ENCODE measurements at regions not wholly inside any gene's neighbourhood (a gene's known extent, or its start where the extent isn't known, plus 50 kb on each side); places are given as distances from the start of the nearest gene placed in this dataset.

- no peak for DNase-seq (ENCODE audit: low read depth)
Measured at GRCh38 chr6:4192627-4193026, 57.3 kb upstream of the ECI2 start.

- DNase-seq (ENCODE audit: low read depth), result no peak
Measured at GRCh38 chr6:4192173-4192572, 56.8 kb upstream of the ECI2 start.

- DNase-seq (ENCODE audit: low read depth), result no peak
Measured at GRCh38 chr6:4191271-4191721, 55.9 kb upstream of the ECI2 start.

- DNase-seq (ENCODE audit: low read depth), result no peak
Measured at GRCh38 chr6:4189249-4189648, 53.9 kb upstream of the ECI2 start.

GRCh38 chr6:4188801-4189200 is 53.4 kb upstream of the ECI2 start:
- no peak for DNase-seq (ENCODE audit: low read depth)

- no peak for DNase-seq (ENCODE audit: low read depth)
Measured at GRCh38 chr6:4187480-4187879, 52.1 kb upstream of the ECI2 start.

GRCh38 chr6:4186385-4186784 is 51.0 kb upstream of the ECI2 start:
- no peak for DNase-seq (ENCODE audit: low read depth)

- no peak for DNase-seq (ENCODE audit: low read depth)
Measured at GRCh38 chr6:4185846-4186245, 50.5 kb upstream of the ECI2 start.

- no peak for DNase-seq (ENCODE audit: low read depth)
Measured at GRCh38 chr6:4185419-4185818, 50.0 kb upstream of the ECI2 start.

Data from M059J (cell line).